HG02571 (cell line): ENCODE measurements at regions not wholly inside any gene's neighbourhood (a gene's known extent, or its start where the extent isn't known, plus 50 kb on each side); places are given as distances from the start of the nearest gene placed in this dataset.

Experiments used
- ATAC-seq: cut with Tn5 transposase; IDR thresholded peaks from one replicate; pipeline ENCODE4 v1.9.1; 2021; ENCODE audit warnings: mild to moderate bottlenecking, moderate library complexity; ENCODE audit not compliant: unreplicated experiment

DNA sequence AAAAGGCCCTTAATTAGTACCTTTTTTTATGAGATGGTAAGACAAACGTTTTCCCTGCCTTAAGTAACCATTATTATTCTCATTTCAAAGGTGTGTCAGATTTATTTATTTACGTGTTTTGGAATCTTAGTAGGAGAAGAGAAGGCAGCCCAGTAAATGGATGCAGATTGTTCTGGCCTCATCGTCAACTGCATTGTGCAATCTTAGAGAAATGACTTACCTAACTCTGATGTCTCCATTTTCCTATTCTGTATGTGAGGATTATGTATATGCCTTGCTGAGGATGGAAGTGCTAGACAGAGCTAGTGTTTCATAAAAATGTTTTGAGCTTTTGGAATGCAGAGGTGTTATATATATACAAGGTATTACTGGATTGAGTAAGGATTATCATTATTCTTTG lies 97.0 kb upstream of the JAG1 start:
- ATAC-seq = no peak

DNA sequence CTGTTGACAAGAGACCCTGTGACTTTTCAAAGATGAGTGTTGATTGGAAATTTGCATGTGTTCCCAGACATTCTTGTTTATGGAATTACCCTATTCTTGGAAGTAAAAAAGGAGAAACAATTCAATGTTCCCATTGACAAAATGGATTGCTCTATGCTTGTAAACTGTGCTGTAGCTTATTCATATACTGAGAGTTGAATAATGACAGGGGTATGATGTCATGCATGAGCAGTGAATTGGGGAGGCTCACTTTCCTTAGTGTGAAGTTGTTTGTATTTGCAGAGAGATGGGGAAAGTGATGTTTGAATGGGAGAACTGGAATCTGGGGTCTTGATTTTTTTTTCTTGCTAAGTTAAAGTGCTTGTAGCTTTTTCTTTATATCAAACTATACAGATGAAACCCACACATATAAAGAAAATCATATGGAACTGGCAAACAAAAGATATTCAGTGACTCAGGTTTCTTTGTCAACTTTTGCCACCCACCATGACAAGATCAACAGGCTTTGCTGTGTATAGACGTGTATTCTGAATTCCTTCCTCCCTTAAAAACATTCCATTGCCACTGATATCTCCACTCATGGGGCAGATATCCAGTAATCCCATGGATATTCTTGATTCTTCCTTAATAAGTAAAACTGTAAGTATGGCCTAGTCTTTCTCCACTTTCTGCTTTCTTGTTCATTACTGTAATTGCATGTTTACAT lies 97.8 kb upstream of the JAG1 start:
- no peak for ATAC-seq

DNA sequence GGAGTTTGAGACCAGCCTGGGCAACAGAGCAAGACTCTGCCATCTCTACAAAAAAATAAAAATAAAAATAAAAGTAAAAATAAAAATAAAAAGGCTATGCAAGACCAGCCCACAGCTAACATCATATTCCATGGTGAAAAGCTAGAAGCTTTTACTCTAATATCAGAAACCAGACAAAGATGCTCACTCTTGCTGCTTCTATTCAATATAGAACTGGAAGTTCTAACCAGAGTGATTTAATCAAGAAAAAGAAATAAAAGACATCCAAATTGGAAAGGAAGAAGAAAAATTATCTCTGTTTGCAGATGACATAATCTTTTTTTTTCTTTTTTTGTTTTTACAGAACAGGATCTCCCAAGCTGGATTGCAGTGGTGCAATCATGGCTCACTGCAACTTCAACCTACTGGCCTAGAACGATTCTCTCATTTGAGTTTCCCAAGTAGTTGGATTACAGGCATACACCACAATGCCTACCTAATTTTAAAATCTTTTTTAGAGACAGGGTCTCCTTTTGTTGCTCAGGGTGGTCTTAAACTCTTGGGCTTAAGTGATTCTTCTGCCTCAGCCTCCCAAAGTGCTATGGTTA lies 100.7 kb upstream of the JAG1 start:
- no peak for ATAC-seq

DNA sequence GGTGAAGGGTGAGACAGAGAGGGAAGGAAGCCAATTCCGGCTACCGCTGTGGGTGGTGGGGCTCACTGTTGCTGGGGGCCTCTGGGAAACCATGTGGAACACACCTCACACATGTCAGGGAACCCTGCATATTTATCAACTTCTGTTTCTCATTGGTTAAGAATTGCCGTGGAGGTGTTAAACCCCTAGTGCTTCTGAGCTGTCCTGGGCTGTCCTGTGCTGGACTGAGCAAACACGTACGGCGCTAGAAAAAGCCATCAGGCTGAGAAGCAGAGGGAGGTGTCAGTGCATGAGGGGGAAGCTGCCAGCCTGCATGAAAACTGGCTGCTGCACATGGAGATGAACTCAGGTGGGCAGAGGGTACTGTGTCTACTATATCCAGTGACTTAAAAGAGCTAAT lies 103.9 kb upstream of the JAG1 start:
- no peak for ATAC-seq

GRCh38 chr20:10779911-10780310 lies 106.1 kb upstream of the JAG1 start:
- no peak for ATAC-seq

- no peak for ATAC-seq
Observed at GRCh38 chr20:10780901-10781300, 107.1 kb upstream of the JAG1 start.

GRCh38 chr20:10781526-10781925 lies 107.7 kb upstream of the JAG1 start:
- no peak for ATAC-seq

DNA sequence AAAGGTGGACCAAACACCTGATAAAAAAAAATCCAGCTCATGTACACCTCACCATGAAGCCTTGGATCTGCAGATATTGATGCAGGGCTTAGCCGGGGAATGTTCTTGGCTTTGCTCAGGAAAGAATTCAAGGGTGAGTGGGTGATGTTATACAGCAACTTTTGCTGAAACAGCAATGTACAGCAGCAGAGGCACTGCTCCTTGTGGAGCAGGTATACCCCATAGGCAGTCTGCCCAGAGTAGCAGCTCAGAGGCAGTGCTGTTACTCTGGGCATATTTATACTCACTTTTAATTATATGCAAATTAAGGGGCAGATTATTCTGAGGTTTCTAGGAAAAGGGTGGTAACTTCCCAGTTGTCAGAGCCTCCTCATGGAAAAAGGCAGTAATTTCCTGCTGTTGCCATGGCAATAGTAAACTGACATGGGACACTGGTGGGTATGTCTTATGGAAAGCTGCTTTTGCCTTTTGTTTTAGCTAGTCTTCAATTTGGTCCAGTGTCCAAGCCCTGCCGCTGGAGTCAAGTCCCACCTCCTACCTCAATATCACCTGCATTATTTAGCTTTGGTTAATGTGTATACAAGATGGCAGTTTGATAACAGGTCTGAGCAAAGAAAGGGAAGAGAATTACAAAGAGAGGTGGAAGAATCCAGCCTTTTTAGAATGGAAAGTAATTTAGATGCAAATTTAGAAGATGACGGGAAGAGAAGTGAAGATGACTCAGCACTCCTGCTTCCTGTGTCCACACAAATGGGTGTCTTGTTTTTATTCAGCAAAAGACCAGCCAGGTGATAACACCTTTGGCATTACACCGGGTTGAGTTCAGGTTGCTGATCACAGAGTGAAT lies 110.1 kb upstream of the JAG1 start:
- no peak for ATAC-seq

GRCh38 chr20:10784554-10785183 lies 110.9 kb upstream of the JAG1 start:
- no peak for ATAC-seq

DNA sequence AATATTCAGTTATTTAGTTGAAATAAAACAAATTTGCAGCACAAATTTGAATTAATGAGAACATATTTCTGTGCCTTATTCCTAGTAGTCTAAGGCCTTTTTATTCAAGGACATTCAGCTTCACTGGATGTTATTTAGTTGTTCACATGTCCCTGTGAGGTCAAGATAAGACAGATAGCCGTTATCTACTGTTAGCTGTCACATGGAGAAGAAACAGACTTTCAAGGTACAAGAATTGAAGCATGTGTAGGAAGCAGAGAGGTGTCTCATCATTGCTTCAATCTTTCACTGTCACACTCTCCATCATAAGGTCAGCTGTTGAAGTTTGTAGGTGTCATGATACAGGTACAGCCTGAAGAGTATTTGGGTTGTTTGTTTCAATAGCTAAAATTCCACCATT lies 112.9 kb upstream of the JAG1 start:
- no peak for ATAC-seq

DNA sequence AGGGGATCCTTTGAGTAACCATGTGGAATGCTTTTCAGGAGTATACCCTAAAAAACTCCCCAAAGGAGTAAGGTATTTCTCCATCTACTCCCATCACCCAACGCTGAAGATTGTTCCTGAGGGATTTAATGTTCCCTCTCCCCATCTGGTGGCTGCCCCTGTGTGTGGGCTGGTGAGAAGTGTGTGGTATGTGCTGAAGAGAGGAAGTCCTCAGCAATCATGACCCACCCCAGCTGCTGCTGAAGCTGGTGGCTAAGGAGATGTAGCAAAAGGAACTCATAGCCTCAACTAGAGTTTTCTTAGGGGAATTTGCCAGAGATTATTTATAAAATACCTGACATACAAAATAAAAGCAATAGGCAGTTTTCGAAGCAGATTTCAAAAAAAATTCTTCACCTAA lies 114.3 kb upstream of the JAG1 start:
- ATAC-seq = no peak

DNA sequence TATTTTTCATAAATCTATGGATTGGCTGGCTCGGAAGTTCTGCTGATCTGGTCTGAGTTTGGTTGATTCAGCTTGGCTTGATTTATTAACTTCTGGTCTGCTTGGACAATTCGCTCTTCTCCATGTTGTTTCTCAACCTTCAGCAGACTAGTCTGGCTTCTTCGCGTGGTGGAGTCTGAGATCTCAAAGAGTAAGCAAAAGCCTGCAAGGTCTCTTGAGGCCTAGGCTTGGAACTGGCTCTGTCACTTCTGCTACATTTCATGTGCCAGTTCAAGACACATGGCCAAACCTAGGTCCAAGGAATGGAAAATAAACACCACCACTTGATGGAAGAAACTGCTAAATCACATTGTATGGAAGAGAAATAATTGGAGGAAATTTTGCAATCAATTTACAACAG lies 115.1 kb upstream of the JAG1 start:
- ATAC-seq = no peak

GRCh38 chr20:10789386-10789785 lies 115.6 kb upstream of the JAG1 start:
- ATAC-seq = no peak

DNA sequence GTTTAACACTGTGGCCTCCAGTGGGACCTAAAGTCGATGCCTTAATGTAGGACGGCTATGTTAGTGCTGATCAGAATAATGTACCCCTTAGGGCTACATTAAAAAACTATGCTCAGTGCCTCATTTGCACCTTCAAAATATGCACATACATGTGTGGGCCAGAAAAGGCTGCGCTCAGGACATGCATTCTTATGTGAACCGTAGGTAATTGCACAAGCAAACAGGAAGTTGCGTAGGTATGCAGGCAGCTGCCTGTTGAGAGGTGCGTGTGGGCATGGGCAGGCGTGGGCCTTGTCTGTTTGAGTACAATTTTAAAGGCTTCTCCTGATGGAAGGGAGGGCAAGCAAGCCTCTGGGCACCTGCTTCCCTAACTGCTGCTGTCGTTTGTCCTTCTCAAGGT lies 116.2 kb upstream of the JAG1 start:
- ATAC-seq = no peak

DNA sequence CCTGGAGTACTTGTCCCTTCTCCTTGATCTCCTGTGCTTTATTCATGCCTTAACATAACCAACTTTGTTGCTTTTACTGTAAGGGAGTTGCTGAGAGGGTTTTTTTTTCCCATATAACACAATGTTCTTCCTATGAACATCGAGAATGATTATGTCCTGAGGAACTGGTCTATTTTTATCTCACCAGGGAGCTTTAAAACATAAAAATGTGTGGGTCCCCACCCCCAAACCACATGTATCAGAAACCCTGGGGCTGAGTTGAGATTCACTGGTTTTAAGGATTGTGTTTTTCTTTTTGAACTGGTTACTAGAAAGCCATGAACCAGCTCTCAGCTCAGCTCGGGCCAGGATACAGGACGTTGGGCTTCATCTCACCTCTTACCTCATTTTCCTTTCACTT lies 118.5 kb upstream of the JAG1 start:
- no peak for ATAC-seq

DNA sequence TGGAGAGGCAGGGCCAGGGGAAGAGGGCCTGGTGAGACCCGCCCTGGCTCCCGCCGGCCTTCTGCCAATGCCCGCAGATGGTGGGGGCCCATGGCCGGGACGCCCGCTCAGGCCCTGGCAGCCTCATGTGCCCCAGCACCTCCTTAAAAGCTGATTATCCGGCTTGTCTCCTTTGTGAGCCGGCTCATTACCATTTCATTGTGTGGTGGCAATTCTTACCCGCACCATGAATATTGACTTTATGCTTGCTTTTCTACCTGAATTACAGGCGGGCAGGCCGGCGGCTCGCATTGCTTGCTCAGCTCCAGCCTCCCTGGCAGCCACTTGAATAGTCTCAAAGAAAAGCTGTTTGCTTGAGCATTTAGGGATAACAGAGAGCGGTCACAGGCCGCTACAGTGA lies 120.0 kb upstream of the JAG1 start:
- ATAC-seq = no peak

DNA sequence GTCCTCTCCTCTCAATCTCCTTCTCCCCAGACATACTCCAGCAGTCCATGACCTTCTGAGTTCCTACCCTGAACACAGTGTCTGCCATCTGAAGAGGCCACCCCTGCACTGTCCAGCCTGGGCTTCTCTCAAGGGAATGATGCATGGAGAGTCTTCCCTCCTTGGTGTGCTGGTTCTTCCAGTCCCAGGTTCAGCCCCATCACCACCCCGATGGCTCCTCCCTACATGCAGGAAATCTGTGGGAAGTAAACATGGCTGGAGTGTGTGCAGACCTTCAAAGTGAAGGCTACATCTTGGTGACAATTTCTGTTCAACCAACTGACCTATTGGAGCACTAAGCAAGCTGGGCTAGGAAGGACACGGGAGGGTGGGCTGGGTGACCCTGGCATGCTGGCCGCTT lies 121.0 kb upstream of the JAG1 start:
- no peak for ATAC-seq

- ATAC-seq = no peak
Observed at GRCh38 chr20:10795286-10796026, 121.7 kb upstream of the JAG1 start.

DNA sequence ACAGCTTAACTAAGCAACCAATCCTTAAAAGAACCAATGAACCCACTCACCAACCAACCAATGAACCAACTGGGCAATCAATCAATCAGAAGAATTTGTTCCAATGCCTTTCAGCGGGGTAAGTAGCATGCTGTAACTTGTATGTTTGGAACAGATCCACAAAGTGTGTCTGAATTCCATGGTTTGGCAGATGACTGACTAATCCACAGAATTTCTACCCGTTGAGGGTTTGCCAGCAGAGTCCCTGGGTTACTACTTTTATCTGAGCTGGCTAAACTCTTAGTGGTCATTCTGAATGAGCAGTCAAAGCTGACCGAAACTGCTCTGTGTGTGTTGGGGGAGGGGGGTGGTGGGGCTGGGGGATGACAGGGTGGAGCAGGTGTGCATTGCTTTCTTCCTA lies 125.0 kb upstream of the JAG1 start:
- no peak for ATAC-seq

- ATAC-seq = no peak
Observed at GRCh38 chr20:10799735-10800134, 125.9 kb upstream of the JAG1 start.

DNA sequence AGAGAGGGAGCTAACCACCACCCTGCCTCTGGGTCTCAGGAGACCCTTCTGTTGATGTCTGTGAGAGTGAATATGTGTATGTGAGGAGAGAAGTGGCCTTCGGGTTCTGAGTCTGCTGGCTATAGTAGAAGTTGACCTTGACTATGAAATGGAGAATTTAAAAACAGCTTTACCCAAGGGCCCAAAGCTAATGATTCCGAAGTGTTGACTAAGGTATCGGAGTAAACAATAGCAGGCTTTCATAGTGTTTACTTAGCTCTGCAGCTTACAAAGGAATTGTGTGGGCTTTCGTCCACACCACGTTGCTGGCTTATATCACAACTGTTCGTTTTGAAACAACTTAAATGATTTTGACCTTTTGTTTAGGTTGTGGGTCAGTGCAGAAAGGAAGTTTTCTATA lies 126.5 kb upstream of the JAG1 start:
- no peak for ATAC-seq
